PC-9 (cell line): ENCODE measurements at regions not wholly inside any gene's neighbourhood (a gene's known extent, or its start where the extent isn't known, plus 50 kb on each side); places are given as distances from the start of the nearest gene placed in this dataset.

Source experiments
- BruUV-seq: library from RNA; stranded (reverse); fragments of 400-500 nt; replicated peaks from 2 replicates; lab custom pipeline; 2021; lab: Mats Ljungman, UMichigan
- CTCF ChIA-PET: fragments of 300-600 bp; sonication (Branson Sonifier 250); formaldehyde crosslinking; loops from one replicate; lab custom pipeline; 2022; ENCODE audit warnings: antibody characterized with exemption; lab: Charles Lee
- POLR2A ChIA-PET: fragments of 300-600 bp; sonication (Branson Sonifier 250); formaldehyde crosslinking; loops from one replicate; lab custom pipeline; 2022; ENCODE audit warnings: antibody characterized with exemption; ENCODE audit not compliant: unreplicated experiment; lab: Charles Lee
- DNase-seq, 2 experiments: peaks; one replicate each; pipeline versions ENCODE4 v3.0.0 to v3.0.0-alpha.2; 2015 to 2022; ENCODE audit warnings: mixed read lengths in 1 of 2
- H2AFZ ChIP-seq: fragments of 200-600 bp; sonication (generic); 2 replicates; pipeline ENCODE4 v1.8.1; 2017; ENCODE audit warnings: antibody characterized with exemption
- H3F3A ChIP-seq: fragments of 200-600 bp; sonication (generic); 2 replicates; pipeline ENCODE4 v1.8.1; 2017; ENCODE audit warnings: antibody characterized with exemption, mild to moderate bottlenecking, low read depth; ENCODE audit not compliant: insufficient read depth
- H3K27ac ChIP-seq: fragments of 200-600 bp; sonication (generic); 2 replicates; pipeline ENCODE4 v1.6.1; 2016; ENCODE audit warnings: mixed run types
- H3K27me3 ChIP-seq: fragments of 200-600 bp; sonication (generic); 2 replicates; pipeline ENCODE4 v1.6.1; 2016; ENCODE audit warnings: low read depth, mixed run types; ENCODE audit not compliant: insufficient read depth
- H3K36me3 ChIP-seq: fragments of 200-600 bp; sonication (generic); 2 replicates; pipeline ENCODE4 v1.6.1; 2016; ENCODE audit warnings: low read depth, mixed run types
- H3K4me1 ChIP-seq: fragments of 200-600 bp; sonication (generic); replicated peaks from 2 replicates; pipeline ENCODE4 v1.6.1; 2016; ENCODE audit warnings: mixed run types; ENCODE audit not compliant: insufficient read depth
- H3K4me2 ChIP-seq: fragments of 200-600 bp; sonication (generic); 2 replicates; pipeline ENCODE4 v1.6.1; 2017; ENCODE audit warnings: mixed run types
- H3K4me3 ChIP-seq: fragments of 200-600 bp; sonication (generic); 2 replicates; pipeline ENCODE4 v1.6.1; 2016; ENCODE audit warnings: mixed run types
- H3K79me2 ChIP-seq: fragments of 200-600 bp; sonication (generic); 2 replicates; pipeline ENCODE4 v1.6.1; 2017; ENCODE audit warnings: low read depth, mixed run types
- H3K9me2 ChIP-seq: fragments of 200-600 bp; sonication (generic); 2 replicates; pipeline ENCODE4 v1.8.1; 2017; ENCODE audit warnings: mild to moderate bottlenecking; ENCODE audit not compliant: insufficient read depth
- H3K9me3 ChIP-seq: fragments of 200-600 bp; sonication (generic); 2 replicates; pipeline ENCODE4 v1.8.1; 2016; ENCODE audit warnings: low read depth; ENCODE audit not compliant: insufficient read depth
- H4K20me1 ChIP-seq: fragments of 200-600 bp; sonication (generic); 2 replicates; pipeline ENCODE4 v1.8.1; 2017; ENCODE audit not compliant: insufficient read depth
- CTCF ChIP-seq: fragments of 200-600 bp; sonication (generic); conservative IDR thresholded peaks from 2 replicates; pipeline ENCODE4 v1.6.1; 2017; ENCODE audit warnings: mixed run types, antibody characterized with exemption, mild to moderate bottlenecking, moderate library complexity
- EZH2 ChIP-seq: fragments of 200-600 bp; sonication (generic); IDR thresholded peaks from 2 replicates; pipeline ENCODE4 v1.8.0; 2017; ENCODE audit warnings: antibody characterized with exemption, low read depth
- intact Hi-C: fragments of 100-400 bp; cut with micrococcal nuclease; formaldehyde crosslinking; loops from one replicate; pipeline ENCODE4 v1.10.0; 2022; ENCODE audit not compliant: unreplicated experiment

DNA sequence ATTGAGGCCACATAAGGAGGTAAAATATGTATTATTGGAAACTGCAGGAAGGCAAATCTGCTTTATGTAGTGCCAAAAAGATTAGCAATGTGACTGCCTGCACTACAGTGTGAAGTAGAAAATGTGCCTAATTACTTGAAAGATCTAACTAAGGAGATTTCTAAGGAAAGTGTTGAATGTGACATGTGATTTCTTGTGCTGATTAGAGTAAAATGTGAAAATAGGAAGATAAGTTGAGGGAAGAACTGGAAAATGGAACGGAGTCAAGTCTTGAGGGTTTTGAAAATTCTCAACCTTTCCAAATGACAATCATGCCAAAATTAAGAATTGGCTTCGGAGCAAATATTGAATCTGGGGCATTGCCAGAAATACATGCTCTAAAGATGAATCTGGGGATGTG lies 209.5 kb upstream of the SPOCK3 start:
- no peaks in the 10 kb centered on the region for H3F3A ChIP-seq
- ChIA-PET POLR2A (no interaction called here), CTCF (no interaction called here)
- H3K36me3 ChIP-seq: no peaks in the 10 kb centered on the region
- intact Hi-C loops: no loop called here
- H3K9me3 ChIP-seq: no peaks in the 10 kb centered on the region
- no peaks in the 10 kb centered on the region for H3K4me1 ChIP-seq
- no peaks in the 10 kb centered on the region for H3K9me2 ChIP-seq
- H3K4me2 ChIP-seq: no peak overlapping the region
- H2AFZ ChIP-seq: no peak overlapping the region
- H3K79me2 ChIP-seq: no peaks in the 10 kb centered on the region
- DNase-seq: no peak
- H3K4me3 ChIP-seq: no peak overlapping the region
- BruUV-seq: no TSS peak
- no peak overlapping the region for H3K27ac ChIP-seq
- H4K20me1 ChIP-seq: no peaks in the 10 kb centered on the region
- TF ChIP-seq CTCF (no peak), EZH2 (no peak)
- H3K27me3 ChIP-seq: no peaks in the 10 kb centered on the region

- H3K36me3 ChIP-seq: no peaks in the 10 kb centered on the region
- ChIA-PET CTCF (interaction anchor here (0.6 kb wide), 1 partner anchor 23 kb away, joined by 3 read pairs; no protein-coding TSS in a partner anchor), POLR2A (interaction anchor here (0.6 kb wide), 1 partner anchor 650 kb away, joined by 4 read pairs; no protein-coding TSS in a partner anchor)
Measured at GRCh38 chr4:167452922-167453430, 218.7 kb upstream of the SPOCK3 start.

DNA sequence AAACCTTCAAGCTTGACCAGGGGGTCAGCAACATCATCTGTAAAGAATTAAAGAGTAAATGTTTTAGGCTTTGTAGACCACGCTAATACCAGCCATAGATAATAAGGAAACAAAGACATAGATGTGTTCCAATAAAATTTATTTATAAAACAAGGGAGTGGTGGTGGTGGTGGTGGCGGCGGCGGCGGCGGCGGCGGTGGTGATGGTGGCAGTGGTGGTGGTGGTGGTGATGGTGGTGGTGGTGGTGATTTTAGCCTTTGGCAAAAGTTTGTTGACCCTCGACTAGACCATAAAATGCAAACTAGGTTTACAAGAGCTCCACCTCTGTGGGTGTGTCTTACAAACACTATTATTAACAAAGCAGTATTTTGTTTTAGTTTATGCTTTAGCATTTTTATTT lies 222.3 kb upstream of the SPOCK3 start:
- intact Hi-C loops: no loop called here
- H3K27me3 ChIP-seq: no peaks in the 10 kb centered on the region
- BruUV-seq: no TSS peak

More at GRCh38 chr4:167452922-167453430, 218.7 kb upstream of the SPOCK3 start:
- Histone ChIP-seq H3K4me3 (no peak overlapping the region), H3K9me3 (no peaks in the 10 kb centered on the region), H3K9me2 (no peaks in the 10 kb centered on the region), H3K4me1 (no peaks in the 10 kb centered on the region), H3K79me2 (no peaks in the 10 kb centered on the region), H2AFZ (no peak overlapping the region), H4K20me1 (no peaks in the 10 kb centered on the region), H3K4me2 (no peak overlapping the region), H3K27ac (no peak overlapping the region), H3K27me3 (no peaks in the 10 kb centered on the region), H3F3A (no peaks in the 10 kb centered on the region)
- BruUV-seq: no TSS peak
- DNase-seq: no peak
- no peak for TF ChIP-seq CTCF
- no peak for TF ChIP-seq EZH2
- intact Hi-C loops: no loop called here

More for the DNA sequence above, 222.3 kb upstream of the SPOCK3 start:
- H3K79me2 ChIP-seq: no peaks in the 10 kb centered on the region
- H3F3A ChIP-seq: no peaks in the 10 kb centered on the region
- H3K4me1 ChIP-seq: no peaks in the 10 kb centered on the region
- no peak overlapping the region for H3K4me3 ChIP-seq
- no peaks in the 10 kb centered on the region for H3K36me3 ChIP-seq
- H3K9me3 ChIP-seq: no peaks in the 10 kb centered on the region
- no peak for DNase-seq
- no peaks in the 10 kb centered on the region for H3K9me2 ChIP-seq
- CTCF ChIA-PET: no interaction called here
- POLR2A ChIA-PET: no interaction called here
- no peak overlapping the region for H3K4me2 ChIP-seq
- no peak overlapping the region for H3K27ac ChIP-seq
- H4K20me1 ChIP-seq: no peaks in the 10 kb centered on the region
- H2AFZ ChIP-seq: no peak overlapping the region
- TF ChIP-seq EZH2: no peak
- TF ChIP-seq CTCF: no peak
